ACC112 (cell line): ENCODE measurements at regions not wholly inside any gene's neighbourhood (a gene's known extent, or its start where the extent isn't known, plus 50 kb on each side); places are given as distances from the start of the nearest gene placed in this dataset.

Experiments
- H2AFZ ChIP-seq: fragments of 200-600 bp; sonication (generic); one replicate; pipeline ENCODE4 v1.6.0; 2017; ENCODE audit warnings: antibody characterized with exemption, low read length; ENCODE audit not compliant: unreplicated experiment
- H3K27ac ChIP-seq: fragments of 200-600 bp; sonication (generic); 2 replicates; pipeline ENCODE4 v1.5.1; 2014; ENCODE audit warnings: low read depth, mild to moderate bottlenecking, antibody characterized with exemption, low read length, moderate library complexity
- H3K27me3 ChIP-seq: fragments of 200-600 bp; sonication (generic); 2 replicates; pipeline ENCODE4 v1.6.1; 2014; ENCODE audit warnings: mild to moderate bottlenecking, antibody characterized with exemption, low read length, moderate library complexity, mixed read lengths; ENCODE audit not compliant: insufficient read depth
- H3K36me3 ChIP-seq: fragments of 200-600 bp; sonication (generic); 2 replicates; pipeline ENCODE4 v1.6.1; 2016; ENCODE audit warnings: mild to moderate bottlenecking, antibody characterized with exemption, low read length, moderate library complexity, mixed read lengths; ENCODE audit not compliant: insufficient read depth
- H3K4me1 ChIP-seq: fragments of 200-600 bp; sonication (generic); one replicate; pipeline ENCODE4 v1.6.1; 2016; ENCODE audit warnings: low read length, mixed read lengths; ENCODE audit not compliant: insufficient read depth, unreplicated experiment, control insufficient read depth
- H3K4me3 ChIP-seq: fragments of 200-600 bp; sonication (generic); 2 replicates; pipeline ENCODE4 v1.5.1; 2014; ENCODE audit warnings: mild to moderate bottlenecking, low read depth, low read length
- H3K79me2 ChIP-seq: fragments of 200-600 bp; sonication (generic); one replicate; pipeline ENCODE4 v1.6.0; 2016; ENCODE audit warnings: low read length; ENCODE audit not compliant: control insufficient read depth, unreplicated experiment, insufficient read depth

DNA sequence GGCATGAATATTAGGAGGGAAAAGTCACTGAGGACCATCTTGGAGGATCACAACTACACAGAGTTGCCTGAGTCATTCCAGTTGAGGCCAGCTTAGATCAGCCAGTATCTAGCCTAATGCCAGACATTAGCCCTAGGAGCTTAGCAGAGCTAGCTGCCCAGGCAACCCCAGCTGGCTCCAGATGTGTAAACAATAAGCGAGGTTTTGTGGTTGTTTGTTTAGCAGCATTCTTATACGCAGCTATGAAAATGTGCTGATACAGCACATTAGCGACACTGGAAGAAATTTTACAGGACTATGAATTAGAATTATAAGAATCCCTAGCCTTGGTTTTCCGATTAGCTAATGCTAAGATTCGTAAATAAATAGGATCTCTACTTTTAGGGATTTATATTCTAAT is 59.3 kb downstream of the BTBD3 start:
- Histone ChIP-seq H3K4me1 (no peaks in the 10 kb centered on the region), H3K79me2 (no peaks in the 10 kb centered on the region), H2AFZ (no peak overlapping the region), H3K36me3 (no peaks in the 10 kb centered on the region), H3K27ac (no peak overlapping the region), H3K27me3 (peaks cover 61% of the 10 kb centered on the region), H3K4me3 (no peak overlapping the region)

- peaks cover 61% of the 10 kb centered on the region for H3K27me3 ChIP-seq
- H3K4me1 ChIP-seq = no peaks in the 10 kb centered on the region
- no peaks in the 10 kb centered on the region for H3K79me2 ChIP-seq
- no peak overlapping the region for H3K4me3 ChIP-seq
- H2AFZ ChIP-seq = no peak overlapping the region
- H3K36me3 ChIP-seq = no peaks in the 10 kb centered on the region
- H3K27ac ChIP-seq = no peak overlapping the region
Observed at GRCh38 chr20:11978496-11978895, 60.8 kb downstream of the BTBD3 start.

DNA sequence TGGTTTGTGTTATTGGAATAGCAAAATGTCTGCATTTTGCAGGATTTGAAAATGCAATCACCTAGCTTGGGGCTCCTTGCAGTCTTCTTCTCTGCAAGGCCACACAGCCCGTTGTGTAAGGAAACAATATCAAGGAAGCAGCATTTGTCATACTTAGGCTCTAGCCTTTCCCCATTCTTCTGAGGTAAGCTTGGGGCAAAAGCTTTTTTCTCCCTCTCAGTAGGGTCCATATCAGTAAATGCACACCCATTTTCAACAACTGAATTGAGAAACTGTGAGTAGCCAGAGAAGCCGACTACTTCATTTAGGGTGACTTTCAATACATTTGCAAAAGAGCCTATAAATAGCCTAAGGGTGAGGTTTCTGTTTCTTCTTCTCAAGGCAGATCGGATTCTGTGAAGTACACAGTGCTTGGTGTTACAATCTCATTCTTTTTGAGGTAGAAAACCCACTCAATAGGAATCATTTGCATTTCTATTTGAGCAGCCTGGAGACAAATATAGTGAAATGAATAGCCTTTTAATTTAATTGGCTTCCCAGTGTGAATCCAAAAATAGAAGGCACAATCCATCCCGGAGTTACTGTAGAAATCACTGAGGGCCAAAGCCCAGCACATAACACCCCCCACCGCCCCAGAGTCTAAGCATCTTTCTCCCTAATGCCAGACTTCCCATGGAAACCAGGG is 61.8 kb downstream of the BTBD3 start:
- H3K4me1 ChIP-seq = no peaks in the 10 kb centered on the region
- no peak overlapping the region for H3K27ac ChIP-seq
- H2AFZ ChIP-seq = no peak overlapping the region
- H3K4me3 ChIP-seq = no peak overlapping the region
- peaks cover 54% of the 10 kb centered on the region for H3K27me3 ChIP-seq
- H3K36me3 ChIP-seq = no peaks in the 10 kb centered on the region
- H3K79me2 ChIP-seq = no peaks in the 10 kb centered on the region

DNA sequence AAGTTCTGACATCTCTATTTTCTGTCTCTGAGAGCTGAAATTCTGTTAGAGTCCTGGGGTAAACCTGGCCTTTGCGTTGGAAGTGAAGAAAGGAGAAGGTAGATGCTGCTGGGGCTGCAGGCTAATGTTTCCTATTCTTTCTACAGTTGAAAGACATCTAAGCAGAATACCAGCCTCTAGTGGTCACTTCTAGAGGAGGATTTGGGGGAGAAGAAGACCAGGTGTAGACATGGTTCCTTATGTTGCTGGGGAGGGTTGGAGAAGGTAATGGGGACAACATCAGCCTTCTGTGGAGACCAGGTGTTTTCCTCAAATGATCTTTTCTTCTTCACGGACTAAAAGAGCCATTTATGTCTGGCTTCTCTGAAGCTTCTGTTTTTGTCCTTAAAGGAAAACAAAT is 62.6 kb downstream of the BTBD3 start:
- H2AFZ ChIP-seq = no peak overlapping the region
- H3K36me3 ChIP-seq = no peaks in the 10 kb centered on the region
- no peak overlapping the region for H3K27ac ChIP-seq
- no peaks in the 10 kb centered on the region for H3K4me1 ChIP-seq
- no peaks in the 10 kb centered on the region for H3K79me2 ChIP-seq
- H3K27me3 ChIP-seq = peaks cover 49% of the 10 kb centered on the region
- no peak overlapping the region for H3K4me3 ChIP-seq

- H3K4me1 ChIP-seq = no peaks in the 10 kb centered on the region
- H3K27ac ChIP-seq = no peak overlapping the region
Observed at GRCh38 chr20:11981366-11981947, 63.8 kb downstream of the BTBD3 start.

GRCh38 chr20:11982289-11982954 is 64.7 kb downstream of the BTBD3 start:
- Histone ChIP-seq H3K27me3 (peaks cover 60% of the 10 kb centered on the region), H2AFZ (no peak overlapping the region), H3K27ac (no peak overlapping the region), H3K79me2 (no peaks in the 10 kb centered on the region), H3K36me3 (no peaks in the 10 kb centered on the region), H3K4me1 (no peaks in the 10 kb centered on the region), H3K4me3 (no peak overlapping the region)

More at GRCh38 chr20:11981366-11981947, 63.8 kb downstream of the BTBD3 start:
- no peaks in the 10 kb centered on the region for H3K36me3 ChIP-seq
- H3K4me3 ChIP-seq = no peak overlapping the region
- H2AFZ ChIP-seq = no peak overlapping the region
- peaks cover 58% of the 10 kb centered on the region for H3K27me3 ChIP-seq
- no peaks in the 10 kb centered on the region for H3K79me2 ChIP-seq

- no peaks in the 10 kb centered on the region for H3K4me1 ChIP-seq
- H3K27ac ChIP-seq = no peak overlapping the region
- H3K36me3 ChIP-seq = no peaks in the 10 kb centered on the region
- H3K79me2 ChIP-seq = no peaks in the 10 kb centered on the region
- no peak overlapping the region for H2AFZ ChIP-seq
- H3K4me3 ChIP-seq = no peak overlapping the region
- peaks cover 66% of the 10 kb centered on the region for H3K27me3 ChIP-seq
Observed at GRCh38 chr20:11982955-11983470, 65.3 kb downstream of the BTBD3 start.

DNA sequence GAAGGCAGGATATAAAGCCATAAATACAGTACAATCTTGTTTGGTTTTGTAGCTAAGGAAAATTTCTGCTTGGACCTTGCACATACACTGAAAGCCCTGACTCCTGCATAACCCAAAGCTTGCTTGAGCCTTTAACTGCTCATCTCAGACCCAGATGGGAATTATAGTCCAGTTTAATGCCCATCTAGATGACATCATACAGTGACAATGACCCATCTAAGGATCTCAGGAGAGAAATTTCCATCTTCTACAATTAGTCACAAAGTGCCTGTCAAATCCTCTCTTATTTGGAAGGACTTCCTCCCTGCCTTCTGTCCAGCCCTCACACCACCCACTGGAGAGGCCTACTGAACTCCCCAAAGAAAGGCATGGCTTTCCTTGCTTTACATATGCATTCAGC is 69.3 kb downstream of the BTBD3 start:
- peaks cover 64% of the 10 kb centered on the region for H3K27me3 ChIP-seq
- no peak overlapping the region for H3K27ac ChIP-seq
- H3K4me3 ChIP-seq = no peak overlapping the region
- H2AFZ ChIP-seq = no peak overlapping the region
- H3K36me3 ChIP-seq = no peaks in the 10 kb centered on the region
- no peaks in the 10 kb centered on the region for H3K79me2 ChIP-seq
- H3K4me1 ChIP-seq = no peaks in the 10 kb centered on the region

GRCh38 chr20:11987526-11987925 is 69.8 kb downstream of the BTBD3 start:
- Histone ChIP-seq H3K4me1 (no peaks in the 10 kb centered on the region), H3K27ac (no peak overlapping the region), H2AFZ (no peak overlapping the region), H3K36me3 (no peaks in the 10 kb centered on the region), H3K4me3 (no peak overlapping the region), H3K27me3 (peaks cover 58% of the 10 kb centered on the region), H3K79me2 (no peaks in the 10 kb centered on the region)

- Histone ChIP-seq H3K4me1 (no peaks in the 10 kb centered on the region), H3K4me3 (no peak overlapping the region), H3K27me3 (peaks cover 54% of the 10 kb centered on the region), H2AFZ (no peak overlapping the region), H3K27ac (no peak overlapping the region), H3K79me2 (no peaks in the 10 kb centered on the region), H3K36me3 (no peaks in the 10 kb centered on the region)
Observed at GRCh38 chr20:11989018-11989771, 71.5 kb downstream of the BTBD3 start.
